GM12891 (cell line): ENCODE measurements at regions not wholly inside any gene's neighbourhood (a gene's known extent, or its start where the extent isn't known, plus 50 kb on each side); places are given as distances from the start of the nearest gene placed in this dataset.

Source experiments
- PAX5 ChIP-seq: IDR thresholded peaks from 2 replicates; pipeline ENCODE4 v1.6.1; 2011; ENCODE audit warnings: low read length, moderate library complexity, mild to moderate bottlenecking; ENCODE audit not compliant: insufficient read depth, severe bottlenecking
- POLR2A ChIP-seq: IDR thresholded peaks from 2 replicates; pipeline ENCODE4 v1.6.1; 2011; ENCODE audit warnings: low read depth, low read length, control low read depth
- POLR2AphosphoS5 ChIP-seq: IDR thresholded peaks from 2 replicates; pipeline ENCODE4 v1.6.1; 2011; ENCODE audit warnings: low read depth, low read length, control low read depth
- POU2F2 ChIP-seq: IDR thresholded peaks from 2 replicates; pipeline ENCODE4 v1.6.1; 2011; ENCODE audit warnings: low read depth, mild to moderate bottlenecking, control low read depth, low read length, moderate library complexity
- SPI1 ChIP-seq: IDR thresholded peaks from 2 replicates; pipeline ENCODE4 v1.6.1; 2011; ENCODE audit warnings: low read depth, low read length, control low read depth
- TAF1 ChIP-seq: IDR thresholded peaks from 2 replicates; pipeline ENCODE4 v1.6.1; 2011; ENCODE audit warnings: low read depth, low read length, control low read depth

GRCh38 chr7:136039577-136040345, 62.6 kb upstream of the MTPN start:
- TF ChIP-seq POLR2A: no peak
- no peak for TF ChIP-seq POLR2AphosphoS5
- no peak for TF ChIP-seq TAF1
- TF ChIP-seq PAX5: no peak
- no peak for TF ChIP-seq POU2F2
- no peak for TF ChIP-seq SPI1
